OCI-LY1 (cell line): ENCODE measurements at regions not wholly inside any gene's neighbourhood (a gene's known extent, or its start where the extent isn't known, plus 50 kb on each side); places are given as distances from the start of the nearest gene placed in this dataset.

ENCODE experiments used
- H2AFZ ChIP-seq: fragments of 200-600 bp; sonication (generic), shearing (Covaris generic); 2 replicates; pipeline ENCODE4 v1.6.0; 2014; ENCODE audit warnings: antibody characterized with exemption, mild to moderate bottlenecking, low read length
- H3F3A ChIP-seq: fragments of 200-600 bp; sonication (generic), shearing (Covaris generic); 2 replicates; pipeline ENCODE4 v1.6.0; 2014; ENCODE audit warnings: mild to moderate bottlenecking, antibody characterized with exemption, low read length, moderate library complexity; ENCODE audit not compliant: insufficient read depth
- H3K27ac ChIP-seq: fragments of 200-600 bp; sonication (generic); 2 replicates; pipeline ENCODE4 v1.5.1; 2014; ENCODE audit warnings: low read length, mixed run types, mild to moderate bottlenecking, low read depth; ENCODE audit not compliant: poor library complexity, severe bottlenecking
- H3K27me3 ChIP-seq: fragments of 200-600 bp; sonication (generic); 2 replicates; pipeline ENCODE4 v1.6.0; 2014; ENCODE audit warnings: antibody characterized with exemption, mild to moderate bottlenecking, low read length, moderate library complexity; ENCODE audit not compliant: insufficient read depth
- H3K36me3 ChIP-seq: fragments of 200-600 bp; sonication (generic); 2 replicates; pipeline ENCODE4 v1.6.1; 2014; ENCODE audit warnings: mild to moderate bottlenecking, antibody characterized with exemption, low read length, moderate library complexity, mixed read lengths; ENCODE audit not compliant: insufficient read depth
- H3K4me1 ChIP-seq: fragments of 200-600 bp; sonication (generic); 2 replicates; pipeline ENCODE4 v1.5.1; 2014; ENCODE audit warnings: mild to moderate bottlenecking, low read length, moderate library complexity; ENCODE audit not compliant: insufficient read depth, severe bottlenecking
- H3K4me2 ChIP-seq: fragments of 200-600 bp; sonication (generic), shearing (Covaris generic); 2 replicates; pipeline ENCODE4 v1.6.1; 2014; ENCODE audit warnings: low read length
- H3K4me3 ChIP-seq: fragments of 200-600 bp; sonication (generic); 2 replicates; pipeline ENCODE4 v1.5.1; 2014; ENCODE audit warnings: low read length, low read depth, mild to moderate bottlenecking, mixed read lengths; ENCODE audit not compliant: poor library complexity, severe bottlenecking
- H3K79me2 ChIP-seq: fragments of 200-600 bp; shearing (Covaris generic); 2 replicates; pipeline ENCODE4 v1.6.1; 2016; ENCODE audit warnings: mixed run types, low read length, mixed read lengths; ENCODE audit not compliant: insufficient read depth
- H3K9ac ChIP-seq: fragments of 200-600 bp; sonication (generic), shearing (Covaris generic); 2 replicates; pipeline ENCODE4 v1.6.1; 2014; ENCODE audit warnings: mild to moderate bottlenecking, low read length, mixed read lengths
- H3K9me2 ChIP-seq: fragments of 200-600 bp; sonication (generic), shearing (Covaris generic); 2 replicates; pipeline ENCODE4 v1.6.1; 2014; ENCODE audit warnings: low read depth, mild to moderate bottlenecking, low read length, mixed read lengths
- H3K9me3 ChIP-seq: fragments of 200-600 bp; shearing (Covaris generic); 2 replicates; pipeline ENCODE4 v1.6.1; 2014; ENCODE audit warnings: low read length, mixed read lengths
- H4K20me1 ChIP-seq: fragments of 200-600 bp; sonication (generic), shearing (Covaris generic); 2 replicates; pipeline ENCODE4 v1.6.0; 2016; ENCODE audit warnings: mild to moderate bottlenecking, low read length; ENCODE audit not compliant: insufficient read depth
- CTCF ChIP-seq: fragments of 200-600 bp; sonication (generic), shearing (Covaris generic); IDR thresholded peaks from 2 replicates; pipeline ENCODE4 v1.5.1; 2017; ENCODE audit warnings: mild to moderate bottlenecking, antibody characterized with exemption, low read length, moderate library complexity, mixed read lengths
- EZH2 ChIP-seq: fragments of 200-600 bp; sonication (generic), shearing (Covaris generic); IDR thresholded peaks from 2 replicates; pipeline ENCODE4 v1.8.0; 2017; ENCODE audit warnings: borderline replicate concordance, mixed run types, mild to moderate bottlenecking, antibody characterized with exemption, low read length, moderate library complexity, mixed read lengths

- no peak overlapping the region for H2AFZ ChIP-seq
- H3K36me3 ChIP-seq: no peaks in the 10 kb centered on the region
- H3K27ac ChIP-seq: no peak overlapping the region
- no peaks in the 10 kb centered on the region for H3K9me3 ChIP-seq
- no peak overlapping the region for H3K9ac ChIP-seq
- H3K4me1 ChIP-seq: no peaks in the 10 kb centered on the region
- no peaks in the 10 kb centered on the region for H3K27me3 ChIP-seq
- no peak for TF ChIP-seq EZH2
- H3K4me3 ChIP-seq: no peak overlapping the region
- H3K4me2 ChIP-seq: no peak overlapping the region
- H4K20me1 ChIP-seq: no peaks in the 10 kb centered on the region
- H3K79me2 ChIP-seq: no peaks in the 10 kb centered on the region
- H3F3A ChIP-seq: no peaks in the 10 kb centered on the region
- no peaks in the 10 kb centered on the region for H3K9me2 ChIP-seq
These were observed 356.3 kb upstream of the TBL1XR1 start for GRCh38 chr3:177553579-177553978.

- H3F3A ChIP-seq: no peaks in the 10 kb centered on the region
- TF ChIP-seq EZH2: no peak
- TF ChIP-seq CTCF: no peak
- H3K27ac ChIP-seq: no peak overlapping the region
- no peak overlapping the region for H2AFZ ChIP-seq
- no peaks in the 10 kb centered on the region for H4K20me1 ChIP-seq
- no peaks in the 10 kb centered on the region for H3K27me3 ChIP-seq
- no peak overlapping the region for H3K4me3 ChIP-seq
- H3K9me2 ChIP-seq: no peaks in the 10 kb centered on the region
- H3K4me2 ChIP-seq: no peak overlapping the region
- no peaks in the 10 kb centered on the region for H3K36me3 ChIP-seq
- no peak overlapping the region for H3K9ac ChIP-seq
- no peaks in the 10 kb centered on the region for H3K9me3 ChIP-seq
- H3K4me1 ChIP-seq: no peaks in the 10 kb centered on the region
- no peaks in the 10 kb centered on the region for H3K79me2 ChIP-seq
These were observed 357.8 kb upstream of the TBL1XR1 start for GRCh38 chr3:177554895-177555759.

GRCh38 chr3:177557548-177557947 is 360.3 kb upstream of the TBL1XR1 start:
- no peaks in the 10 kb centered on the region for H3K36me3 ChIP-seq
- no peaks in the 10 kb centered on the region for H3K9me2 ChIP-seq

More at GRCh38 chr3:177557548-177557947, 360.3 kb upstream of the TBL1XR1 start:
- Histone ChIP-seq H2AFZ (no peak overlapping the region), H3K4me2 (no peak overlapping the region), H3K27me3 (no peaks in the 10 kb centered on the region), H3K4me3 (no peak overlapping the region), H3K9me3 (no peaks in the 10 kb centered on the region), H3K79me2 (no peaks in the 10 kb centered on the region), H4K20me1 (no peaks in the 10 kb centered on the region), H3K4me1 (no peaks in the 10 kb centered on the region), H3K27ac (no peak overlapping the region), H3K9ac (no peak overlapping the region), H3F3A (no peaks in the 10 kb centered on the region)
- no peak for TF ChIP-seq CTCF
- TF ChIP-seq EZH2: no peak
